Skin of body (tissue), 1 donor: ENCODE measurements at regions not wholly inside any gene's neighbourhood (a gene's known extent, or its start where the extent isn't known, plus 50 kb on each side); places are given as distances from the start of the nearest gene placed in this dataset.
A peak's percentile ranks its signal among the peaks of the same experiment; 100 is the strongest.
"Not testable (repeated sequence)": the region's sequence is repeated elsewhere in the genome, so short reads cannot be mapped to it uniquely, and the experiment has no call there.

Experiments used
- DNase-seq: peaks from one replicate; lab custom pipeline; 2025; lab: John Stamatoyannopoulos, UW

GRCh38 chr2:217593732-217594131, 409.1 kb downstream of the TNS1 start:
- no peak for DNase-seq

- no peak for DNase-seq
Observed at GRCh38 chr2:217588266-217588665, 414.5 kb downstream of the TNS1 start.

DNA sequence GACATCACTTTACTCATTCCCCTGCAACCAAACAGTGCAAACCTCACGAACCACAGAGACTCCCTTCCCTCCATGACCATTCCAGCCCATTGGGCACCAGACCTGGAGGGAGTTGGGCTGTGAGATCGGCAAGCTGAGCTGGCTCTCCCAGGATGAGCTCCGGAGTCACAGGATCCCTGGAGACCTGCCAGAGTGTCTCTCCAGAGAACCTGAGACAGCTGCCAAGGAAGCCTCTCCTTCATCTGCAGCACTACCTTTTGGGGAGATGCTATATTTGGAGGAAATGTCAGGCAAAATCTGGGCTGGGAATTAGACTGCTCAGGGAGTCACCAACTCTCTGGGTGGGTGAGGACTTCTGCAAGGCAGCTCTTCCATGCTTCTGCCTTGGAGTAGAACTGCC, 417.4 kb downstream of the TNS1 start:
- no peak for DNase-seq

- not testable (repeated sequence) for DNase-seq
Observed at GRCh38 chr2:217580407-217580806, 422.4 kb downstream of the TNS1 start.

- DNase-seq: no peak
Observed at GRCh38 chr2:217573571-217573970, 429.2 kb downstream of the TNS1 start.

GRCh38 chr2:217570394-217570793, 432.4 kb downstream of the TNS1 start:
- no peak for DNase-seq

DNA sequence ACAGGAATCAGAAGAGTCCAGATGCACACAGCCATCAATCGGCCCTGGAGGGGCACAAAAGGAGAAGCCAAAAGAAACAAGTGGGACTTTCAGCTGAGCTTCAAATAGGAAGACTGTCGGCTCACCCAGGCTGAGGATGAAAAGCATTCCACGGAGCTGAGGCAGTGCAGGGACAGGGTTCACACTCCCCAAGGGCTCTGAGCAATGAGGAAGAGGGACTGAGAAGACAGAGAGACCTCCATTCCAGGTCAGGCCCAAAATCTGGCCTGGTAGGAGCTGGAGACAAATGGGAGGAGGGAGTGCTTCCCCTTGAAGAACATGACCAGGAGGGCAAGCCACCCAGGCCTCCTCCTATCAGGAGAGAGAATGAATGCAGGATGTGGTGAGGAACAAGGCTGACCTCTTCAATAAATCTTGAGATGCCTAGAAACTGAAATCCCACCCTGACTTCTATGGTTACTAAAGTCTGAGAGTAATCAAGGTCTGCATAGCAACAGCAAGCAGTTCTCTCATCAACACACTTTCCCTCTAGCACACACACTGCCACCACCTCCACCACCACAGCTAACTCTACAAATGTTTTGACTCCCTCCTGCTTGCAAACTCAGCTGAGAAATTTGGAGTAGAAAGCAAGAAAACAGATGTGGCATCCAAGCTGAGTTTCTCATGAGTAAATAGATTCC, 434.4 kb downstream of the TNS1 start:
- peak; percentile 77 for DNase-seq

DNA sequence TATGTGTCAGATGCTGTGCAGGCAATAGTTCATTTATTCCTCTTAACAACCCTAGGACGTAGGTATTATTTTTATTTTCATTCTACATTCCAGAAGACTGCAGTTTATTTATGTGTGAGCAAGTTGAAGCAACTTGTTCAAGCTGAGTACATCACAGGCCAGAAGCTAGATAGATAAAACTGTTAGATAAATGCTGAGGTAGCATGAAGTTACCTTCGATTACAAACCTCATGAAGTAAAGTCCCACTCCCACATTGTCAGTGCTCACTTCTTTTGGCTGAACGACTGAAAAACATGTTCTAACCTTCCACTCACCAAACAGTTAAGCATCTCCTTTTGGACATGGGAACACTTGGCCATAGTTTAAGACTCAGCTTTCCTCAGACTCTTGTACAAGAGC, 439.2 kb downstream of the TNS1 start:
- DNase-seq: no peak

- DNase-seq: no peak
Observed at GRCh38 chr2:217562871-217563480, 439.8 kb downstream of the TNS1 start.

GRCh38 chr2:217559084-217559483, 443.7 kb downstream of the TNS1 start:
- no peak for DNase-seq

GRCh38 chr2:217555081-217555876, 447.5 kb downstream of the TNS1 start:
- peak; percentile 71 for DNase-seq

DNA sequence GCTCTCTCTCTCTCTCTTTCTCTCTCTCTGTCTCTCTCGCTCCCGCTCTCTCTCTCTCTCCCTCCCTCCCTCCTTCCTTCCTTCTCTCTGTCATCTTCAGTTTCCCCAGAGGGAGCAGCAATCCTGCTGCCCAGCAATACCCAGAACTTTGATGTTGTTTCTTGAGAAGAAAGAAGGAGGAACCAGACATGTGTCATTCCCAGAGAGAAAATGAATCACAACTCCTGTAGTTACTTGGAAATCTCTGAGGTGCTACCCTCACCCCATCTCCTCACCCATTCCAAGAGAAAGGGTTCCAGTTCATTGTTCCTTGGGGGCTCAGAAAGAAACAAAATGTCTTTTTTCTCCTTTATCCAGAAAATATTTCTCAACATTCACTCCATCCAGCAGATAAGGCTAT, 449.1 kb downstream of the TNS1 start:
- DNase-seq: no peak

DNA sequence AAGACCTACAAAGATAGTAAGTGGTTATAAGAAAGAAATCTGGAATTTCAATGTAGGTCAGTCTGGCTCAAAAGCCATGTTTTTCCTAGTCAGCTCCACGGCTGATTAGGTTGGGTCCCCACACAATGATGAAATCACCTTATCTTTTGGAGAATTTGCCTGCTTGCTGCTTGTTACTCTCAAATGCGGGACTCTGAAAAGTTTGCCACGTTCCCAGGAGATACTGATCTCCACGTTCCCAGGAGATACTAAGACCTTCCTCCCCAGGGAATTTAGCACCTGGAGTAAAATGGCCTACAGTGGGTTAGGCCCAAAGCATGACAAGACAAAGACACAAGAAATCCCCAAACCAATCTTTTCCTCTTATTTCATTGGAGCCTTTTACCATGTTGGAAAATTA, 449.6 kb downstream of the TNS1 start:
- DNase-seq: no peak

DNA sequence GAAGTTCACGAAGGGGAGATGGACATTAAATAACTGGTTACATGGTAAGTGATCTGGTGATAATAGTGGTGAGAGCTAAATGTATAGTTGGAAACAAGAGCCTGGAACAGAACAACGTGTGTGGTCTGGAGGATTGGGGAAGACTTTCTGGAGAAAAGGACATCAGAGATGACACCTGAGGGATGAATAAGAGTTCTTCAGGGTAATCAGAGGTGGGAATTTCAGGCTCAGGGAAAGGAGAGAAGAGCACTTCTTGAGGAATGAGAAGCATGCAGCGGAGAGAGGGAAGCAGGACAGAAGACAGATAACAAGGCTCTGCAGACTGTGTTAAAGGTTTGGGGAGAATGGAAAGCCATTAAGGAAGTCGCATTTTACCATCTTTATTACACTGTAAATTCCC, 450.7 kb downstream of the TNS1 start:
- DNase-seq: no peak

GRCh38 chr2:217551252-217551899, 451.4 kb downstream of the TNS1 start:
- DNase-seq: no peak

- DNase-seq: no peak
Observed at GRCh38 chr2:217539126-217539525, 463.7 kb downstream of the TNS1 start.

DNA sequence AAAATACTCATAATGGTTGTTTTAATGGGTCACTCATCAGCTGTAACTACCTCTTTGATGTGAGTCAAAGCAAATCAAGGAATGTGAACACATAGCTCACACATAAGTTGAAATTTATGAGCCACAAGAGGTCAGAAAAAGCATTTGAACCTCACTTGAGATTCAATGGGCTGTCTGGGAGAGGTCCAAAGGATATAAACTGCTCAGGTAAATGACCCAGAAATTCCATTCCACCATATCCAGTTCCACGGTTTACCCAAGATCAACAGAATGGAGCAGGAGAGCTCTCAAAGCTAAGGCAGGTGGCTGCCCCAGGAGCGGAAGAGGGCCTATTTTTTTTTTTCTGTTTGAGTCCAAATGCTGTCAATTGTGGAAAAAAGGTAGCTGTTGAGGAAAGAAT, 464.1 kb downstream of the TNS1 start:
- no peak for DNase-seq

GRCh38 chr2:217535957-217536708, 466.7 kb downstream of the TNS1 start:
- DNase-seq: no peak

GRCh38 chr2:217530392-217531090, 472.3 kb downstream of the TNS1 start:
- no peak for DNase-seq

- no peak for DNase-seq
Observed at GRCh38 chr2:217529271-217529670, 473.5 kb downstream of the TNS1 start.
